GM18502 (cell line): ENCODE measurements at regions not wholly inside any gene's neighbourhood (a gene's known extent, or its start where the extent isn't known, plus 50 kb on each side); places are given as distances from the start of the nearest gene placed in this dataset.
"Not testable (repeated sequence)": the region's sequence is repeated elsewhere in the genome, so short reads cannot be mapped to it uniquely, and the experiment has no call there.

ENCODE experiments used
- ATAC-seq: cut with Tn5 transposase; IDR thresholded peaks from one replicate; pipeline ENCODE4 v1.9.1; 2021; ENCODE audit warnings: mild to moderate bottlenecking; ENCODE audit not compliant: unreplicated experiment, poor library complexity

DNA sequence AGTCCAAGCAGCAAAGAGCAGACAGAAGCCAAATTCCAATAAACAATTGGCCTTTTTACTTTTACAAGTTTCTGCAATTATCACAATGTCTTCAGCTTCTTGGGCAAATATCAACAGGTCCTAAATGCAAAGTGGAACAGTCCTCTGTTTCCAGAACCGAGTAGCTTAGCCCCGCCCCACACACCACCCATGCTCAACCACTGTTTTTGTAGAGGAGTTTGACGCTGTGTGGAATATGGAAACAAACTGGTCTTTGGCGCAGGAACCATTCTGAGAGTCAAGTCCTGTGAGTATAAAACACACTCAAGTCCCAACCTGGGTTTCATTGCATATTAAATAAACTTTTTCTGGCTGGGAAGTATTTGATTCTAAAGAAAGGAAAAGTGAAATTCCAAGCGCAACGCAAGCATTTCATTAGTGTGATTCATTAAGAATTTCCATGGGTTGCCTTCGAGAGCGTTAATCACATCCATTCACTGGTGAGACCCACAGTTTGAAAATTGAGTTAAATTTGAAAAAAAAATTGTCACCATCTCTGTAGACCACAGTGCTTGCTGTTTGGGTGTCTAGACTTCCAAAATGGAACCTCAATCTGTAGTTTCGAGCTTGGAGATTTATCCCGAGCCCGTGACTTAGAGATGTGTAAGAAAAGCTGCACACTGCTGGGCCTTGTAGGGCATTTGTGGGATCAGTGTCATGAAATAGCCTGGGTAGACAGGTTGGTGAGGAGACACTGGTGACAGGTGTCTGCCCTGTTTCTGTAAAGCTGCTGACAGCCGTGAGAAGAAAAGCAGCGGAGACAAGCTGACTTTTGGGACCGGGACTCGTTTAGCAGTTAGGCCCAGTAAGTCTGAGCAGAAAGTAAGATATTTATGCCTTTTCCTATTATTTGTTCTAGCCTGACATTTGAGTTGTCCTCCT lies 96.1 kb downstream of the DAD1 start:
- no peak for ATAC-seq

DNA sequence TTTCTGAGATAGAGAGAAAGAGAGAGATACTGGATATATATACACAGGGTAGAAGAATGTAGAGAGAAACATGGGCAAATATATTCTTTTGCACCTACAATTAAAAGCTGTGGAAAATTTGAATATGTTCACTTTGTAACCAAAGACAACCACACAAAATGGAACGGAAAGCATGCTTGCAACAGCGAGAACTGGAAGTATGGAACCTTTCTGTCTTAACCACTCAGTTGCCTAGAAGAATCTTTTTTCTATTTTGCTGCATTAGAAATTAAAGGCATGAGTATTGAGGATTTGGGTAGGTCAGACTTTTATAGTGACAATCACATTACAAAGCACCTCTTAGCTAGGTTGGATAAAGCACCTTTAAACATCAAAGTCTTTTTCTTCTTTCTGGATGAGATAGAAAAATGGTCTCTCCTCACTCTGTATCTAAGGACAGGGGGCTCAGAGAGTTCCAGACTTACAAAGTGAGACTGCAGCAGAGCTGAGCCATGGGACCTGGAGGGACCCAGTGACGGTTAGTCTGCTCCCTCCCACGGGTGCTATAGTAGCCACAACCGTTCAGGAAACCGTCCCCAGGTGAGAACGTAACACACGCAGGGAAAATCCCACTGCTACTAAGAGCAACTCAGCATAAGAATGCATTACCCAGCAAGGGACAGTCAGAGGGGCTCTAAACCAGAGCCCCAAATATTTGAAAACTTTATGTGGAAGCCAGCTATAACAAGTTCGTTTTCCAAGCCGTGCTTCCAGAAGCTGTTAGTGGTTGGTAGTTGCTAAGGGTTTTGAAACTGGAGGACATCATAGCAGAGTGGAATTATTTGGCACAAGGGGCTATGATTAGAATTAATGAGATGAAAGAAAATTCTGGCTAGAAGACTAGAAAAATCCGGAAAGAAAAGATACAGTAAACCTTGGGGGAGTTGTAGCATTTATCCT lies 97.1 kb downstream of the DAD1 start:
- ATAC-seq: no peak

DNA sequence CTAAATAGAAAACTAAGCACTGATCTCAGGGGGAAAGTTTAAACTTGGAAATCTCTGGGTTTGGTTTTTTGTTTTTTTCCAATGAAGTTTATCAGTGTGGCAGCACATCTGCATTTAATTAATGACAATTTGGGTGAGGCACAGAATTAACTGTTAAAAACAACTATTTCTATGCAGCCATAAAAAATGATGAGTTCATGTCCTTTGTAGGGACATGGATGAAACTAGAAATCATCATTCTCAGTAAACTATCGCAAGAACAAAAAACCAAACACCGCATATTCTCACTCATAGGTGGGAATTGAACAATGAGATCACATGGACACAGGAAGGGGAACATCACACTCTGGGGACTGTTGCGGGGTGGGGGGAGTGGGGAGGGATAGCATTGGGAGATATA lies 98.0 kb downstream of the DAD1 start:
- not testable (repeated sequence) for ATAC-seq

DNA sequence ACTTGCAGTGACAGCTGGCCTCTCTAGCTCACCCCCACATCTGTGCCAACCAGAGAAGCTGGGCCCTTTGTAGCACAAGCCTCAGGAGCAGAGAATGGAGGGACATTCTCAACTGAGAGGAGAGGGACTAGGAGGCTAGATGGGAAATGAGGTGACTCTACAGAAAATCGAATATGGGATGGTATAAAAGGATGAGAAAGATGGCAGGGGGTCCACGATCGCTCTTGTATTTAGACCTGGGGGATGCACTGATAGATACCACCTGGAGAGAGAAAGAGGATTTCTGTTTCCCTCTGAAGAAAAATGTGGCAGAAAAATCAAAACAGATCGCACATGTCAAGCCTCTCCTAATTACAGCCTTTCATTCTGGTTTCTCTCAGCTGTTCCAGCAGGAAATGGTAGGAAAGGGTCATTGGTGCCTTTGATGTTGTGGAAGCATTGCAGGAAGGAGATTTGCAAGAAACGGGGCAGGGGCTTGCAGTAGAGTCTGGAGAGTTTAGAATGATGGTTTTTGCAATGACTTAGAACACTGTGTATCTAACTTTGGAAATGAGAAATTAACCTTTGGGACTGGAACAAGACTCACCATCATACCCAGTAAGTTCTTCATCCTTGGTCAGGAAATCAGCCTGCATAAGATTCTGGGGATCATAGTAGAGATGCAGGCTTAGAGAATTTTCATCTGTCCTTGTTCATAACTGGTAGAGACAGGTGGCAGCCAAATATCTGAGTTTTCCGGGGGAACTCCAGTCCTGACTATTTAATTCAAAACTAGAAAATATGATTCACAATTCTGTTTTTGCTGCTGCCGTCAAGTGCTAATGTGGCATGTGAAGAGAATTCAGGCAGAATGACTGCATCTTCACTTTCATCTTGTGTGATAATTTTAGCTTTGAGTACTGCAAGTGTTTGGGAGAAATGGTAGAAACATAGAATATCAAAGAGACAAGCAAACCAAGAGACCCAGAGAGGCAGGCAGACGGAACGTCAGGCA lies 98.8 kb downstream of the DAD1 start:
- no peak for ATAC-seq

DNA sequence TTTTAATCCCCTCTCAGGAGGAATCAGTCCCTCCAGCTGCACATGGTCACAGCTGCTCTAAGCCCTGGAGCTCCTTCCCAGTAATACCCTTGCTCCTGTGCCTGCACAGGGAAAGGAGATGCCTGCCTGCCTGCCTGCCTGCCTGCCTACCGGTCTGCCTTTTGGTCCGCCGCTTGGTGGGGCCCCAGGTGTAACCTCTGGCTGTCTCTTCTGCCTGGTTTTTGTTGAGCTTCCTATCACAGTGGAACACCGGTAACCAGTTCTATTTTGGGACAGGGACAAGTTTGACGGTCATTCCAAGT lies 99.8 kb downstream of the DAD1 start:
- ATAC-seq: no peak

DNA sequence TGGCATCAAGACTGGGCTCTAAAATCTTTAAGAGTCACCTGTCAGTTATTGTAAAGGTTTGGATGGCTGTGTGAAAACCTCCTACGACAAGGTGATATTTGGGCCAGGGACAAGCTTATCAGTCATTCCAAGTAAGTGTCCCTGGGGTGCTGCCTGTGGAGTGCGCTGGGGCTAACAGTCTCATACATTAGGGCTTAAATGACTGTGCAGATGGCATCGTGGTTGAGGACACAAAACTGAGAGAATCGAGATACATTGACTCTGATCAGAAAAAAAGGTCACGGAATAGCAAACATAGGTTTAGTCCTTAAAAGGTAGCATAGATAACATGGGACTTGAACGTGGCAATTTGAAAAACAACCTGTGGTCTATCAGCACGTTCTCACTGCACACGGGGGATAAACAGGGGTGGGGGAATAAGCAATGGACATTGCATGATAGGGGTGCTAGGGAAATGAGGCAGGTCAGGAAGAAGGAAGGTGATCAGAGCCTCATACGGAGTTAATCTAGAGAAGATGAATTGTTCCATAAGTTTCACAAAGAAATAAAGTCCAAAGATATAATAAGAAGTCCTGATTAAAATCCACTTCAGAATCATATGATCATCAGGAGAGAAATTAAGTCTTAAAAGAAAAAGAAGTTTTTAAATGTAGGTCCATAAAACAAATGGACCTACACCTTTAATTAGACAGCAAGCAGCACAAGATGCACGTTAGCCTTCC lies 100.3 kb downstream of the DAD1 start:
- ATAC-seq: peak; percentile 33

DNA sequence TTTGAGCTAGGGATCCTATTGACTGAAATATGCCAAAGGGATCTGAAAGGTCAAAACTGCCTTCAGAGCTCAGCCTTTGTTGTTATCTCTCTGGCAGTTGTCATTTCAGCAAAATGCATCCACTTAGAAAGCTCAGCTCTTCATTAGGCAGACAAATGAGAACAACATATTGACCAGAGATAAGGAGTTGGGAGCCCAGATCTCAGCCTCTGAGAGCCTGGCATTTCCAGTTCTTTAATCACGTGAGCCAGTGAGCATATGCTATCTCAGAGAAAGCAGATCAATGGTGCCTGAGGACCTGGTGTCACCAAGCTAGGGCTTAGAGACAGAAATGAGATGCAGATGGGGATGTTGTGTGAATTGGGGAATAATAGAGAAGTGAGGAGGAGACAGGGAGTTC lies 101.1 kb downstream of the DAD1 start:
- ATAC-seq: no peak

DNA sequence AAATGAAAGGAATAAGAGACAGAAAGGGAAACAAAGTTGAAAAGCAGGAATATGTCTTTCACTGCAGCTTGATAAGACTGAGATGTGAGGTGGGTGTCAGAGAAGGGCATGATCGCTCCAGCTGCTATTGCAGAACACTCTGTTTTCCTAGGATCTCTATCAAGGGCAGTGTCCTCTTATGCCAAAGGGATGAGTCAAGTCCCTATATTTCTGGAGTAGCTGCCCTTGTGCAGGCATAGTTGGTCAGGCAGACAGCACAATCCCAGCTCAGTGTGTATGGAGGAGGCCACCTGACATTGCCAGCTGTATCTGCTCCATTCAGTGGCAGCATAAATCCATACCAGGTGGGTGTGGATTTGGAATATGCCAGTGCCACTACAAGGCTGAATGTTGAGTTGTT lies 101.6 kb downstream of the DAD1 start:
- no peak for ATAC-seq

DNA sequence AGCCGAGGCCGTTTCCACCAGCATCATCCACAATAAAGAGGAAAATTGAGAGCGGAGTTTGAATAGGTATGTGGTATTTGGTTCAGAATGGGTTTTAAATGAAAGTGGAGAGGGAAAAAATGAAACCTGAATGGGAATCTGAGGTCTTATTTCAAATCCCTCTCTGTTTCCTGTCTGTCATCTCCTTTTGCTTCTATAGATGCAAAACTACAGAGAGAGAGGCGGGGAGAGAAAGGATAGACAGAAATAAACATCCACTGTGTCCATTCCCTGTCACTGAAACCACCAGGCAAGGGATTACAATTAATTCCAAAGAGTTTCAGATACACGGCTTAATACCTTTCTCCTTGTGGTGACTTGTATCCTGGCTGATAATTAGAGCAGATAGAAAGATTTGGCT lies 102.3 kb downstream of the DAD1 start:
- no peak for ATAC-seq

DNA sequence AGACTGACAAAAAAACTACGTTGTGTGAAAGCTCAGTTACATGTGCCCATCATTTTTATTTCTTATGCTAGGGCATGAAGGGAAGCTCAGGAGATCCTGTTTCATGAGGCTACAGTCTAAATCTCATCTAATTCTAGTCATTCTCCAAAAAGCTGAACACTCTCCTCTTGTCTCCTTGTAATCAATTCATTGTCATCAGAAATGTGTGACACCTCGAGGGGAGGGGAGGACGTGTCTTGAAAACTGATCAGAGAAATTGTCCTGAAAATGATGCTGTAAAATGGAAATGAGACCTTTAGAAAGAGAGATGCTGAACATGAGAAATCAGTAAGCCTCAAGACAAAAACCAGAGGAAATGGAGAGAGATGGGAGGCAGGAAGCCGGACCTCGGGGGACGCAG lies 103.4 kb downstream of the DAD1 start:
- no peak for ATAC-seq

DNA sequence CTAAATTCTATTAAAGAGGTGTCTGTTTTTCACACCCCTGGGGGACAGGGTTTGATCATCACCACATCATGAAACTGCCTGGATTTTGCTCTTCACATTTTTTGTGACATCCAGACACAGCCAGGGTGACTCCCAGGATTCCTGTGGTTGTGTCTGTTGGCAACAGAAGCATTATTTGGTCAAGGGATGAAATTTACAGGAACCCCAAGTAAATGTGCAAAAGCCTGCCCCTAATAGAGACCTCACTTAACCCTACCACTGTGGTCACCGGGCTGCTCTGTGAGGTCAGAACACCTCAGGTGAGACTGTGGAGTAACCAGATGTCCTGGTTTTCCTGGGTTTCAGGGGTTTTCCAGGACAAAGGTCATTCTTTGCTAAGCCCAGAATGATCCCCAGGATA lies 103.8 kb downstream of the DAD1 start:
- ATAC-seq: no peak

DNA sequence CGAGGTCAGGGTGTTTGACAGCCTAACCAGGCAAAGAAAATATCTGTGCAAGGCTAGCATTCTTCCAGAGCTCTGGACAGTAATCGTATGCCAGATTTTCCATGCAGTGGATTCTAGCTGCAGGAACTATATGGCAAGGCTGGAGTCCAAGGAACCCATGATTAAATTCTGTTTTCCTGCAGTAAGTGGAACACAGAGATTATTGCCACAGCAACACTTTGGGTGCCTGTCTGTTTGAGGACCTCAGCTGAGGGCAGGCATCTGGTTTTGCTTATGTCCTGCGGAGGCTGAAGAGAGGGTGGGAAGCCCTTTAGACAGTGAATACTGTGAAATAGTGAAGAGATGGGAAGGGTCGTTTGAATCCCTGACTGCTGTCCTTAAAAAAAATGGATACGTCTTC lies 104.4 kb downstream of the DAD1 start:
- no peak for ATAC-seq

DNA sequence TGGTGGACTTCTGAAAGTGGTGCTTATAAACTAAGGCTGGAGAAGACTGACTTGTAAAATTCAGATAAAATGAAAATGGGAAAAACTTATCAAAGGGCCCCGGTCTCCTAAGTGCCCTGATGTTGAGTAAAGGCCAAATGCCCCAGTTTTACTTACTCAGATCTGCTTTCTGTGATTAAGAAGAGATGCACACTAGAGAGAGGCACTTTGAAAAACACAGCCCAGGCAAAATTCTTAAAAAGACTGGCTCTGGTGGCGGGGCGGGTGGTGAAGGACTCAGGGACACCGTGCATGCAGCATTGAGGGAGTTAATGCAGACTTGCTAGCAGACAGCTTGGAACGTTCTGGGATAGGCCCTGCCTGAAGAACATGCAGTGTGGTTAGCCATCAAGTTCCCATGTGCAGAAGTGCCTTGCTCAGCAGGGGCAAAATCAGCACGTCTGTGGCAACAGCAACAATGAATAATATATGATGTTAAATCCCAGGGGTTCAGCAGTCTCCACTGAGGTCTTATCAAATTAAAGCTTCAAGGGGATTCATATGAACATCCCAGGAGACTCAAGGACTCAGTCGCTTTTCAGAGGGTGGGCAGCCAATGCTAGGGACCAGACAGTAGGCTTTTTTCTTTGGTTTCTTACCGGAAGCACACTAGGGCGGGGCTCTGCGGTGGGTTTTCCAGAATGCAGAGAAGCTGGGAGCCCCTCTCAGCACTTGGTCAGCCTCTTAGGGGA lies 105.0 kb downstream of the DAD1 start:
- ATAC-seq: no peak

DNA sequence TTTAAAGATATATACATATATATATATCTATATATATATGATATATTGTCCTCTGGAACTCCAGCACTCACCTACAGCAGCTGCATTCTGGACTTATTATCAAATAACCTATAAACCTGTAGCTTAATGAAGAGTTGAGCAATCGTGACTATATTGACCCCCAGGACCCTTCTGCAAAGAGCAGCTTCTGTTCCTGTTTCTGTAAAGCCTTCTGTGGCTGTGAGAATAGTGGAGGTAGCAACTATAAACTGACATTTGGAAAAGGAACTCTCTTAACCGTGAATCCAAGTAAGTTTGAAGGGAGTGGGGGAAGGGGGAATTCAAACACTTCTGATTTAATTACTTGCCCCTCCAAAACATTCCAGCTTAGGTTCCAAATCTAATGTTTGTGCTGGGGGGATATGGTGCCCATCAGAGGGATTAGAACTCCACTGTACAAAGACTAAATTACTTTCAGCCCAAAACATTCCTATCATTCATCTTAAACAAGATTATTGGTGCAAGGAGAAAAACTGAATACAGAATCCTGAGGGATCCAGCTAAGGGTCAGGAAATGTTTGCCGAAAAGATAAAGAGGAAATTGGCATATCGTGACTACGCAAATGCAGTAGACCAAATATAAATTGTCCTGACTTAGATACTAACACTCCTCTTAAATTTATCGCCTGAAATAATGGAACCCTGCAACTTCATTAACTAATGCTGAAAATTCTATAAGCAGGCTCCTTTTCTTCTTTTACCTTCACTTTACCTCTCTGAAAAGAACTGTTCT lies 106.1 kb downstream of the DAD1 start:
- ATAC-seq: no peak

DNA sequence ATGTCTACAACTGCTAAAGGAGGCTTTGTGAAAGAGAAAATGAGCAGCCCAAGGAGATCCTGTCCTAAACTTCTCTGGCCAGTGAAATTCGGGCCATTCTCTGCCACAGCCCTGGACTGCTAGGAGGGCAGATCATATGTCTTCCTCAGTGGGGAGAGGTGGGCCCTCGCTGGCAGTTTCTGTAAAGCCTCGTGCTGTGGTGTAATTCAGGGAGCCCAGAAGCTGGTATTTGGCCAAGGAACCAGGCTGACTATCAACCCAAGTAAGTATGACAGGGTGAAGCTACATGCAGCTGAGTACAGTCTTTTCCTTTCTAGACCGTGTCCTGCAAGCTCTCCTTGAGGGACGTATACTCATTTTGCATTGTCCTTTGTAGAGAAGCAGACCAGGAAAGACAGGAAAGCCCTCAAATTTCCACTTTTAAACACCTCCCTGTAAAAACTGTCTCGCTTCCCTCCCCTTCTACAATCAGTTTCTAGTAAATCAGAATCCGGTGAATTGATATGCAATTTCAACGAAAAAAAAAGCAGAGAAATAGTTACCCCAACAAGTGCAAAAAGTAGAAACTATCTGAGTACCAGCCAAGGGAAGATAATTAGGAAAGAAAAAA lies 106.8 kb downstream of the DAD1 start:
- no peak for ATAC-seq

DNA sequence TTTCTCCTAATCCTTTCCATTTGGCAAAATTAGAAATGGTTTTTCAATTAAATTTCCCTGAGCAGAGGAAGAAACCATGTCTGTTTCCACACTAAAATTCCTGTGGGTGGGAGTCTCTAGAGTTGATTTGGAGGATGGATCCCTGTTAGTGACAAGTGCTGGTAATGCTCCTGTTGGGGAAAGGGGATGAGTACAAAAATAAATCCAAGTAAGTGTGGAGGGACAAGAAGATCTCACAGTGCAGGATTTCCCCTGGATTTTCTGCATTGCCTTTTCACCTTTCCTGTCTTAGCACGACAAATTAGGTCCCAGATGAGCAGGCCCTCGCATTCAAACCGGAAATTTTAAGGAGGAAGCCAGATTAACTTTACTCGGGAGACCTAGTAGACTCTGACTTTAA lies 107.5 kb downstream of the DAD1 start:
- no peak for ATAC-seq

DNA sequence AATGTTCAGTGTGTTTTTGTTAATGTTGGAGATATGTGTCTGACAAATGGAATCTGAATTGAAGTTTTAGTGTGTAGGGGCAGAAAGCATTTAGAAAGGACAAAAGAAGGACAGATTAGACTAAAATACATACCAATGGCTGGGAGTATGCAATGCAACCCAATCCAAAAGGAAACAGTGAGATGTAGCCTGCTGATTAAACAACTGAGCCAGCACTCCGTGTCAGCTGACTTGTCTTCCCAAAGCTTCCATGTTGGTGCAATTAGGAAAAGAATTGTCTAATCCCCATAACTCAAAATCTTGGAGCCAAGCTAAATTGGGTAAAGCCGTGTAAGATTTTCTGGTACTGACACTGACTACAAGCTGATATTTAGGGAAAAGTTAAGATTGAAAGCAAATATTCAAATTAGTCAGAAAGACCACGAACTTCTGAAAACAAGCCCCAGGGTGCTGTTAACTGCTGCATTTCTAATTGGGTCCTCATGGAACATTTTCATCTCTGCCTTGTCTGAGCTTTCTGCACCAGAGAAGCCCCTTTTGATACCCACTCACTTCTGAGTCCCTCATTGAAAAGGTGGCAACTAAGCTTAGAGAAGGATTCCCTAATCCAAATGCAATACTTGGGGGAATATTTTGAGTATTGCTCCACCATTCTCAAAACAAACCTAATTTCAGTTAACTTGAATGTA lies 109.1 kb downstream of the DAD1 start:
- ATAC-seq: no peak
